ENCODE measurements at regions not wholly inside any gene's neighbourhood (a gene's known extent, or its start where the extent isn't known, plus 50 kb on each side); places are given as distances from the start of the nearest gene placed in this dataset.

GRCh38 chr2:59711121-59711520 is 842.3 kb downstream of the BCL11A start:
- Mint-ChIP-seq H3K36me3 (ENCODE audit: low read depth, unreplicated experiment) (no peaks in the 10 kb centered on the region), H3K4me3 (ENCODE audit: unreplicated experiment) (no peak overlapping the region), H3K27ac (ENCODE audit: unreplicated experiment) (no peak overlapping the region), H3K4me1 (ENCODE audit: unreplicated experiment) (no peaks in the 10 kb centered on the region), H3K27me3 (ENCODE audit: unreplicated experiment) (no peaks in the 10 kb centered on the region), H3K9me3 (ENCODE audit: unreplicated experiment) (no peaks in the 10 kb centered on the region)
- DNase-seq (ENCODE audit: low spot score): no peak
- TF ChIP-seq CTCF (IDR thresholded peaks at IDR 0.05; ENCODE audit: unreplicated experiment): no peak

GRCh38 chr2:59706729-59707128 is 846.7 kb downstream of the BCL11A start:
- Mint-ChIP-seq H3K27ac (ENCODE audit: unreplicated experiment) (no peak overlapping the region), H3K36me3 (ENCODE audit: low read depth, unreplicated experiment) (no peaks in the 10 kb centered on the region), H3K9me3 (ENCODE audit: unreplicated experiment) (no peaks in the 10 kb centered on the region), H3K4me1 (ENCODE audit: unreplicated experiment) (no peaks in the 10 kb centered on the region), H3K27me3 (ENCODE audit: unreplicated experiment) (no peaks in the 10 kb centered on the region), H3K4me3 (ENCODE audit: unreplicated experiment) (no peak overlapping the region)
- no peak for TF ChIP-seq CTCF (IDR thresholded peaks at IDR 0.05; ENCODE audit: unreplicated experiment)
- no peak for DNase-seq (ENCODE audit: low spot score)

- no peak for DNase-seq (ENCODE audit: low spot score)
- Mint-ChIP-seq H3K36me3 (ENCODE audit: low read depth, unreplicated experiment) (no peaks in the 10 kb centered on the region), H3K4me3 (ENCODE audit: unreplicated experiment) (no peak overlapping the region), H3K4me1 (ENCODE audit: unreplicated experiment) (no peaks in the 10 kb centered on the region), H3K9me3 (ENCODE audit: unreplicated experiment) (no peaks in the 10 kb centered on the region), H3K27me3 (ENCODE audit: unreplicated experiment) (no peaks in the 10 kb centered on the region), H3K27ac (ENCODE audit: unreplicated experiment) (no peak overlapping the region)
- TF ChIP-seq CTCF (IDR thresholded peaks at IDR 0.05; ENCODE audit: unreplicated experiment): no peak
Observed at GRCh38 chr2:59703796-59704195, 849.7 kb downstream of the BCL11A start.

GRCh38 chr2:59702026-59702425 is 851.4 kb downstream of the BCL11A start:
- H3K4me3 Mint-ChIP-seq (ENCODE audit: unreplicated experiment): no peak overlapping the region
- no peaks in the 10 kb centered on the region for H3K27me3 Mint-ChIP-seq (ENCODE audit: unreplicated experiment)
- no peak for TF ChIP-seq CTCF (IDR thresholded peaks at IDR 0.05; ENCODE audit: unreplicated experiment)
- H3K27ac Mint-ChIP-seq (ENCODE audit: unreplicated experiment): no peak overlapping the region
- no peaks in the 10 kb centered on the region for H3K36me3 Mint-ChIP-seq (ENCODE audit: low read depth, unreplicated experiment)
- no peaks in the 10 kb centered on the region for H3K4me1 Mint-ChIP-seq (ENCODE audit: unreplicated experiment)
- no peak for DNase-seq (ENCODE audit: low spot score)
- H3K9me3 Mint-ChIP-seq (ENCODE audit: unreplicated experiment): no peaks in the 10 kb centered on the region

GRCh38 chr2:59701271-59701994 is 852.0 kb downstream of the BCL11A start:
- Mint-ChIP-seq H3K36me3 (ENCODE audit: low read depth, unreplicated experiment) (no peaks in the 10 kb centered on the region), H3K4me3 (ENCODE audit: unreplicated experiment) (no peak overlapping the region), H3K4me1 (ENCODE audit: unreplicated experiment) (no peaks in the 10 kb centered on the region), H3K27ac (ENCODE audit: unreplicated experiment) (no peak overlapping the region), H3K27me3 (ENCODE audit: unreplicated experiment) (no peaks in the 10 kb centered on the region), H3K9me3 (ENCODE audit: unreplicated experiment) (no peaks in the 10 kb centered on the region)
- no peak for DNase-seq (ENCODE audit: low spot score)
- no peak for TF ChIP-seq CTCF (IDR thresholded peaks at IDR 0.05; ENCODE audit: unreplicated experiment)
